OCI-M1 (cell line): ENCODE measurements at regions not wholly inside any gene's neighbourhood (a gene's known extent, or its start where the extent isn't known, plus 50 kb on each side); places are given as distances from the start of the nearest gene placed in this dataset.

ENCODE experiments used
- DNase-seq: peaks from one replicate; lab custom pipeline; 2025; lab: John Stamatoyannopoulos, UW

DNA sequence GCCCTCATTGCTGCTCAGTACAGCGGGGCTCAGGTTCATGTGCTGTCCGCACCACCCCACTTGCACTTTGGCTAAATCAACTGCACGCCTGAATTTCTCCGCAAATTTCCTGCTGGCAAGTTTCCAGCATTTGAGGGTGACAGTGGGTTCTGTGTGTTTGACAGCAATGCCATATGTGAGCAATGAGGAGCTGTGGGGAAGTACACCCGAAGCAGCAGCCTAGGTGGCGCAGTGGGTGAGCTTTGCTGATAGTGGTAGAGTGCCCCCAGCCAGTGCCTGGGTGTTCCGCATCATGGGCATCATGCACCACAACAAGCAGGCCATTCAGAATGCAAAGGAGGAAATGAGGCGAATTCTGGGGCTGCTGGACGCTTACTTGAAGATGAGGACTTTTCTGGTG is 103.9 kb upstream of the POT1 start:
- DNase-seq: no peak

DNA sequence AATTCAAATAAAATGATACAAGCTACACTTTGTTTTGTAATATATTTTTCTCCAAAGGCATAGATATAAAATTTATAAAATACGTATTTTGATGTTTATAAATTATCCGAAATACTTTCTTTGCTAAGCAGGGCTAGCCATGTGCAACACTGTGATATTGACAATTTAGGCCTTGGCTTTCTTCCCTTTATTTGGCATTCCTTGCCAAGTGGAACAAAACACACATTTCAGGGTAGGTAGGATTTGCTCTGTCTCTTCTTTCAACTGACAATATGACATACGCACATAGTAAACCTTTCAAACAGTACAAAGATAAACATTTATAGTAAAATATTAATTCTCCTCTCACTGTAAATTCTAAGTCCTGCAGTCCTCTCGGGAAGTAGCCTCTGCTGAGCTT is 103.3 kb upstream of the POT1 start:
- DNase-seq: no peak

DNA sequence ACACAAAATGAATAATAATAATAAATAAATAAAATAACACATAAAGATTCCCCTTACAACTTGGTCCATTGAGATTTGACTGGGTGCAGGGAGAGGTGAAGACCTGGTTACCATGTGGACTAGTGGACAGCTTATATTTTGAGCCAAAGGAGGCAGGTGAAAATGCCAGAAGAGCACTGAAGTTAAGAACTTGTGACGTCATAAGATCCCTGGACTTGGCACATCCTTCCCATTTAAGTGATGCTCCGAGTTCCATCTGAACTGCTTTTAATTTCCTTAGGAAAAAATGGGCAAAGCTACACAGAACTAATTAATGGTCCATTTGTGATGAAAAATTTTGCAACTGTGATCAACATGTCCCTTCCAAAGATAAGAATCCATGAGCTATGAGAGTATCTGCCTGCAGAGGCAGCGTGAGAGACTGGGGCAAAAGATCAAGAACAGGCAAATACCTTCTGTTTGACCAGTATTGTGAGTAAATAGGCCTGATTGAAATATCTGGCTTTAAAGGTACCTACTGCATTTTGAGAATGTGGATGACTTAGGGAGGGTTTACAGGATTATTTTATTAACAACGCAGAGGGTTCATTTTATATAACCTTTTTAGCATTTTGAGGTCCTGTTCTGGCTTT is 101.2 kb upstream of the POT1 start:
- DNase-seq: no peak

DNA sequence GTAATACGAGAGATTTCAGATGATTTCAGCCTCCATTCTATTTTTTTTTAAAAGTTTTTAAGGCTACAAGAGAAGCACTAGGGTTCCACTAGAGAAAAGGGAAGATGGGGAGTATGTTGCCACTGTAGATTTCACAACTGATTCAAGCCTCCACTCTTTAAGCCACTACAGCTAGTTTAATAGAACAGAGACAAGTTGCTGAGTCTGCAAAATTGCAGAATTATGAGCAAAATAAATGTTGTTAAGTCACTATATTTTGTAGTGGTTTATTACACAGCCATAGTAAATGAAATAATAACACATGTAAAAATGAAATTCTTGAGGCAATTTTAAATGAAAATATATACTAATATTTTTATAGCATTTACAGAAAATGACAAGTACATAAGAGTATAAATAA is 96.0 kb upstream of the POT1 start:
- DNase-seq: no peak

DNA sequence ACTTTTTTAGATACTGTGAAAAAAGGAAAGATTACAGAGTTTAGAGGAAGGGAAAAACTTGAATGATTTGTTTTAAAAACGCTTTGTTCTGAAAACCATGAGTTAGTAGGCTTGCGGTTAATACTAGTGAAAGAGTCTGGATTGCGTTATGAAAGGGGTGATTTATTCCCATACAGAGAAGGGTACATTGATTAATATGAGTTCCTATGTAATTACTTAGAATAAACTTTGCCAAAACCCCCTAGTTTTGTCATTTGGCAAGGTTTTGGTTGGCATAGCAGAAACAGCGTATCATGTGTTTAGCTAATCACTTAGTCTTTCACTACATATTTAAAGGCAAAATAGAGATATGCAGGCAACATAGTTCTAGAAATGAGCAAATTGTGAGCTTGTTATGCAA is 91.2 kb upstream of the POT1 start:
- DNase-seq: no peak

DNA sequence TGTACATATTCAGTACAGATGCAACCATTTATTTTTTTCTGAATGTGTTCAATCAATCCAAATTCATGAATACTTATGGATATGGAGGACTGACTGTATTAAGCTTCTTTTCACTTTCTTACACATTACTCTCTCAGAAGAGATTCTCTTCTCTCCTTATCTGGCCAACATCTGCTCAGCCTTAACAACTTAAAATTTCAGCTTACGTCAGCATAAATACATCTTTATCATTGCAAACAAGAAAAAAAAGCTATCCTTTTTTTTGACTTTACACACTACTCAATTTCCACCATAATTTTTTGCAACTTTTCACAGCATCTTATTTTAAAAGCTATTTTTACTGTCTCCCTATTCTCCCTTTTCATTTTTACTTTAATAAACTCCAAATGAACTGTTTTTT is 80.9 kb upstream of the POT1 start:
- no peak for DNase-seq

DNA sequence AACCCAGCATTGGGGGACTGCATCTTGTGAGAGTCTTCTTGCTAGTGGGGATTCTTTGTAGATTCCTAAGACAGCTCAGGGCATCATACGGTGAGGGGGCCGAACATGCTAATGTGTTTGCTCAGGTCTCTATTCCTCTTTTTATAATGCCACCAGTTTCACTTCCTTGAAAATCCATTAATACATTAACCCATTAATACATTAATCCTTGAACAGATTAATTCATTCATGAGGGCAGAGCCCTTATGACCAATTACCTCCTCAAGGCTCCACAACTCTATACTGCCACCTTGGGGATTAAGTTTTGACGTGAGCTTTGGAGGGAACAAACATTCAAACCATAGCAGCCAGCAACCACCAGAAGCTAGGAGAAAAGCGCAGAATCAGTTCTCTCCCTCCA is 67.2 kb upstream of the POT1 start:
- no peak for DNase-seq

DNA sequence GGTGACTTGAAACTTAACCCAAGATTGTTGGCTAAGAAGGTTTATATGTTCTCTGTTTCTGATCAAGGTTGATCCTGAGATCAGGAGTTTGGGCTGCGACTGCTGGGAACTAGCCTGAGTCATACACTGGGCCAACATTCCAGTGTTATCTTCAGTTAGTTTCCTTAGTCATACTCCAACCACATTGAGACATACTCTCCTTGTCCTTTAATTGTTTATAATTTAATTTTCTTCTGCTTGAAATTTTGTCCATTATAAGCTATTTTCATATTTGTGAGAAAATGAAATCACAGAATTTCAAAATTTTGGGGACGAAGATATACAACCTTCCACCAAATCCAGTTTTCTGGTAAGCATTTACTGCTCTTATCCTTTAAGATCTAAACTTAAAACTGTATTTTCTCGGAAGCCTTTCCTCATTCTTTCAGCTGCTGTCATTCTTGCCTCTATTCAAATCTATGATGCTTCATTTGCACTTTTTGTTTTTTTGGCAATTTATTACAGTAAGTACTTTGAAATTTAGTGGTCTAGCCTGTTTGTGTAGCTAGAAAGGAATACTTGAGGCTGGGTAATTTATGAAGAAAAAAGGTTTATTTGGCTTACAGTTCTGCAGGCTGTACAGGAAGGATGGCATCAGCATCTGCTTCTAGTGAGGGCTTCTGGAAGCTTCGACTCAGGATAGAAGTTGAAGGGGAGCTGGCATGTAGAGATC is 63.4 kb upstream of the POT1 start:
- DNase-seq: peak; percentile 32

DNA sequence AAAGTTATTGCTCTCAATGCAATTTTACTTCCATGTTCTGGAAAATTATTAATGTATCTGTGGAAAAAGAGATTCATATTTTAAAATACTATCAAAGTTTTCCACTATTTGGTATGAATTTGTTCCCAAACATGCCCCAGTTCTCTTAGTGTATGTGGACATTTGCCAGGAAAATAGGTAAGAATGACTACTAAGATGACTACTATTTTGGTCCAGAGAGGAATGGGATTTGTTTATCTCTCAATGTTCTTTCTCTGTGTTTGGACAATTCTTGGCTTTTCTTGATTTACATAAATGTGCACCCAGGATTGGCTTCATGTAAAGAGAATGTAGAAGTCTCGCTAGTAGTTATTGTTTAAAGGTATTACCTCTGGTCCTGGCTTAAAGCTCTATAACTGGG is 60.3 kb upstream of the POT1 start:
- DNase-seq: no peak
